Adrenal gland (tissue), 9 donors: ENCODE measurements at regions not wholly inside any gene's neighbourhood (a gene's known extent, or its start where the extent isn't known, plus 50 kb on each side); places are given as distances from the start of the nearest gene placed in this dataset.

Experiments
- DNase-seq, 7 donors: peaks; one replicate each; pipeline ENCODE4 v3.0.0-alpha.2; 2019 to 2020
- H3K27ac ChIP-seq, 5 donors: fragments of 200-600 bp; sonication (generic) in 4 of 5; 1 replicate in 3 of 5; 2 replicates in 2 of 5; pipeline versions ENCODE4 v1.5.1 to v1.8.0; 2016 to 2020; ENCODE audit warnings: mild to moderate bottlenecking in 1 of 5
- H3K27me3 ChIP-seq: fragments of 200-600 bp; 2 replicates; pipeline ENCODE4 v1.8.0; 2021
- H3K36me3 ChIP-seq, 2 donors: fragments of 200-600 bp; replicated peaks in 1 of 2; 1 replicate in 1 of 2; 2 replicates in 1 of 2; pipeline versions ENCODE4 v1.5.1 to v1.8.0; 2018 to 2022
- H3K4me1 ChIP-seq, 2 donors: fragments of 200-600 bp; replicated peaks in 1 of 2; 1 replicate in 1 of 2; 2 replicates in 1 of 2; pipeline versions ENCODE4 v1.5.1 to v1.8.0; 2018 to 2021
- H3K4me3 ChIP-seq, 4 donors: fragments of 200-600 bp; sonication (generic) in 3 of 4; one replicate each; pipeline ENCODE4 v1.5.1; 2016 to 2018
- H3K9me3 ChIP-seq, 3 donors: fragments of 200-600 bp; sonication (generic) in 1 of 3; replicated peaks in 1 of 3; 1 replicate in 2 of 3; 2 replicates in 1 of 3; pipeline versions ENCODE4 v1.5.1 to v1.8.0; 2016 to 2021
- CTCF ChIP-seq, 6 experiments: fragments of 450-650 bp in 4 of 6; fragments of 200-600 bp in 2 of 6; sonication (generic) in 1 of 6; IDR thresholded peaks; 1 replicate in 5 of 6; 2 replicates in 1 of 6; pipeline versions ENCODE4 v1.5.1 to v1.8.0; 2016 to 2021; ENCODE audit warnings: antibody characterized with exemption in 6 of 6, mild to moderate bottlenecking in 2 of 6, moderate library complexity in 1 of 6
- POLR2A ChIP-seq, 2 donors: fragments of 450-650 bp; IDR thresholded peaks; one replicate each; pipeline ENCODE4 v1.6.1; 2017; ENCODE audit warnings: antibody characterized with exemption in 2 of 2, mild to moderate bottlenecking in 2 of 2, moderate library complexity in 1 of 2
- WGBS, 4 donors: extraction: QIAGEN DNeasy Blood & Tissue Kit in 2 of 4; methylation state at CpG; one replicate each; pipeline versions ENCODE4 v1.1.5 to v1.1.7; 2013 to 2017; 5-methylcytosine and 5-hydroxymethylcytosine counted together
- intact Hi-C, 2 donors: fragments of 100-400 bp; cut with DNase I; formaldehyde crosslinking; loops; one replicate each; pipeline versions ENCODE4 v1.14.1 to v1.15.0; 2022 to 2023
- donor health status: healthy with polysubstance abuse.
- donor health status: Bipolar disorder and iron deficiency.
- donor health status: DM: yes; HTN: yes; CAD: no.
- donor health status: DM: no; HTN: no; CAD: no.
- donor health status: DM: no; HTN: no; CAD: no.

- H3K27me3 ChIP-seq, result no peaks in the 10 kb centered on the region
- intact Hi-C loops, result loop anchor here in 1 of 2 donors (10.0 kb wide), 1 partner anchor 239 kb away; no protein-coding TSS in a partner anchor
Observed at GRCh38 chr6:100246206-100246605, 218.5 kb downstream of the SIM1 start.

GRCh38 chr6:100240798-100241197 lies 223.9 kb downstream of the SIM1 start:
- intact Hi-C loops, result loop anchor here in 1 of 2 donors (10.0 kb wide), 1 partner anchor 244 kb away; no protein-coding TSS in a partner anchor
- no peak for DNase-seq
- no peak overlapping the region for H3K27ac ChIP-seq

More at GRCh38 chr6:100246206-100246605, 218.5 kb downstream of the SIM1 start:
- Histone ChIP-seq H3K27ac (no peak overlapping the region), H3K4me3 (no peak overlapping the region), H3K36me3 (no peaks in the 10 kb centered on the region), H3K4me1 (no peaks in the 10 kb centered on the region), H3K9me3 (no peaks in the 10 kb centered on the region)
- DNase-seq, result no peak
- WGBS, 4 donors, result 38 to 45% (median 40%) methylated on average over 1 of the region's 1 CpG
- TF ChIP-seq POLR2A (IDR thresholded peaks at IDR 0.05) (no peak), CTCF (IDR thresholded peaks at IDR 0.05) (no peak)

GRCh38 chr6:100237821-100238220 lies 226.9 kb downstream of the SIM1 start:
- WGBS, 4 donors, result 27 to 54% (median 40%) methylated on average over 2 of the region's 2 CpGs
- H3K4me1 ChIP-seq, result no peaks in the 10 kb centered on the region
- no peak overlapping the region for H3K4me3 ChIP-seq
- TF ChIP-seq POLR2A (IDR thresholded peaks at IDR 0.05), result no peak
- TF ChIP-seq CTCF (IDR thresholded peaks at IDR 0.05), result no peak
- no peak for DNase-seq
- H3K9me3 ChIP-seq, result no peaks in the 10 kb centered on the region
- no peak overlapping the region for H3K27ac ChIP-seq
- no peaks in the 10 kb centered on the region for H3K36me3 ChIP-seq
- no peaks in the 10 kb centered on the region for H3K27me3 ChIP-seq
- intact Hi-C loops, result no loop called here

More at GRCh38 chr6:100240798-100241197, 223.9 kb downstream of the SIM1 start:
- H3K36me3 ChIP-seq, result no peaks in the 10 kb centered on the region
- no peaks in the 10 kb centered on the region for H3K4me1 ChIP-seq
- no peaks in the 10 kb centered on the region for H3K27me3 ChIP-seq
- no peaks in the 10 kb centered on the region for H3K9me3 ChIP-seq
- no peak overlapping the region for H3K4me3 ChIP-seq
- TF ChIP-seq POLR2A (IDR thresholded peaks at IDR 0.05), result no peak
- TF ChIP-seq CTCF (IDR thresholded peaks at IDR 0.05), result no peak

- Histone ChIP-seq H3K9me3 (no peaks in the 10 kb centered on the region), H3K27ac (no peak overlapping the region), H3K4me3 (no peak overlapping the region), H3K4me1 (no peaks in the 10 kb centered on the region), H3K27me3 (no peaks in the 10 kb centered on the region), H3K36me3 (no peaks in the 10 kb centered on the region)
- DNase-seq, result no peak
- no peak for TF ChIP-seq POLR2A (IDR thresholded peaks at IDR 0.05)
- no peak for TF ChIP-seq CTCF (IDR thresholded peaks at IDR 0.05)
- intact Hi-C loops, result no loop called here
- WGBS, 4 donors, result 84 to 90% (median 87%) methylated on average over 2 of the region's 2 CpGs
Observed at GRCh38 chr6:100236389-100236788, 228.3 kb downstream of the SIM1 start.
